GM18505 (cell line): ENCODE measurements at regions not wholly inside any gene's neighbourhood (a gene's known extent, or its start where the extent isn't known, plus 50 kb on each side); places are given as distances from the start of the nearest gene placed in this dataset.

ENCODE experiments used
- ATAC-seq: cut with Tn5 transposase; IDR thresholded peaks from one replicate; pipeline ENCODE4 v1.9.1; 2021; ENCODE audit not compliant: unreplicated experiment
- POLR2A ChIP-seq: IDR thresholded peaks from 4 replicates; pipeline ENCODE4 v1.6.1; 2011; ENCODE audit warnings: borderline replicate concordance; ENCODE audit not compliant: insufficient read depth, insufficient read length; ENCODE audit errors: extremely low read depth

GRCh38 chr9:2286825-2287455 lies 271.8 kb downstream of the SMARCA2 start:
- TF ChIP-seq POLR2A = no peak
- ATAC-seq = no peak

- no peak for ATAC-seq
- no peak for TF ChIP-seq POLR2A
Measured at GRCh38 chr9:2288309-2288708, 273.2 kb downstream of the SMARCA2 start.

- no peak for ATAC-seq
- TF ChIP-seq POLR2A = no peak
Measured at GRCh38 chr9:2289263-2289662, 274.1 kb downstream of the SMARCA2 start.

- TF ChIP-seq POLR2A = no peak
- ATAC-seq = no peak
Measured at GRCh38 chr9:2290382-2290781, 275.2 kb downstream of the SMARCA2 start.

GRCh38 chr9:2291980-2292704 lies 277.0 kb downstream of the SMARCA2 start:
- no peak for TF ChIP-seq POLR2A
- no peak for ATAC-seq

GRCh38 chr9:2292733-2293132 lies 277.6 kb downstream of the SMARCA2 start:
- no peak for TF ChIP-seq POLR2A
- ATAC-seq = no peak

GRCh38 chr9:2297771-2298170 lies 282.6 kb downstream of the SMARCA2 start:
- TF ChIP-seq POLR2A = no peak
- ATAC-seq = no peak

- TF ChIP-seq POLR2A = no peak
- no peak for ATAC-seq
Measured at GRCh38 chr9:2298217-2298616, 283.1 kb downstream of the SMARCA2 start.

- ATAC-seq = no peak
- no peak for TF ChIP-seq POLR2A
Measured at GRCh38 chr9:2299156-2299842, 284.2 kb downstream of the SMARCA2 start.

- no peak for ATAC-seq
Measured at GRCh38 chr9:2299843-2300205, 284.7 kb downstream of the SMARCA2 start.

GRCh38 chr9:2300325-2300724 lies 285.2 kb downstream of the SMARCA2 start:
- no peak for ATAC-seq
- no peak for TF ChIP-seq POLR2A

More at GRCh38 chr9:2299843-2300205, 284.7 kb downstream of the SMARCA2 start:
- no peak for TF ChIP-seq POLR2A

GRCh38 chr9:2302606-2303005 lies 287.5 kb downstream of the SMARCA2 start:
- no peak for TF ChIP-seq POLR2A
- no peak for ATAC-seq

- no peak for ATAC-seq
- TF ChIP-seq POLR2A = no peak
Measured at GRCh38 chr9:2303056-2303455, 287.9 kb downstream of the SMARCA2 start.

GRCh38 chr9:2307480-2307879 lies 292.3 kb downstream of the SMARCA2 start:
- ATAC-seq = no peak
- no peak for TF ChIP-seq POLR2A
